ENCODE measurements at regions not wholly inside any gene's neighbourhood (a gene's known extent, or its start where the extent isn't known, plus 50 kb on each side); places are given as distances from the start of the nearest gene placed in this dataset.

DNA sequence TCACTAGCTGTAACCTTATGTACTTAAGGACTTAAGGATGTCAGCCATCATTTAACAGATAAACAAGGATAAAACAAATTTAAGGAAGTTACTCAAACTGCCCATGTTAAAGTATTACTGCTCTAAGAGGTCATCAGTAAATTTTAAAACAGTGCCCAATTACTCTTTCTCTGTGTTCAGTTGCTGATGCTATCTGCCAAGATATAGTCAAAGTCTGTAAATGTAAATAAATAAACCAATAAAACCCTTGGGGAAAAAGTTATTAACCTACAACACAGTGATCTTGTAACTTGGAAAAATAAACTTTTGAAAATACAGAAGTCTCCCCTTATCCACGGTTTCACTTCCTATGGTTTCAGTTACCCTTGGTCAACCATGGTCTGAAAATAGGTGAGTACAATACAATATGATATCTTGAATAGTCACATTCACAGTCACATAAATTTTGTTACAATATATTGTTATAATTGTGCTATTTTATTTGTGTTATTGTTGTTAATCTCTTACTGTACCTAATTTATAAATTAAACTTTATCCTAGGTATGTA is 501.8 kb downstream of the LMO4 start:
- Histone ChIP-seq H3K36me3 (replicated peaks in 1 of 2; ENCODE audit: control insufficient read depth in 1 of 2, insufficient read depth in 2 of 2, low read length in 2 of 2) (no peaks in the 10 kb centered on the region), H3K79me2 (ENCODE audit: insufficient read depth, low read length) (no peaks in the 10 kb centered on the region), H2AFZ (ENCODE audit: insufficient read depth, low read depth, low read length, poor library complexity, severe bottlenecking) (no peak overlapping the region), H3K27ac (ENCODE audit: low read depth in 1 of 2, low read length in 2 of 2) (peak overlapping the region in 1 of 2 donors; percentile 60), H3K9ac (ENCODE audit: insufficient read depth, low read length, poor library complexity, severe bottlenecking) (no peak overlapping the region), H3K27me3 (ENCODE audit: control insufficient read depth in 2 of 2, insufficient read depth in 2 of 2, low read length in 2 of 2) (no peaks in the 10 kb centered on the region), H3K4me1 (ENCODE audit: control insufficient read depth in 1 of 2, insufficient read depth in 2 of 2, low read length in 2 of 2) (peaks cover 27 to 42% of the 10 kb centered on the region in 2 donors), H3K9me3 (replicated peaks in 1 of 2; ENCODE audit: control insufficient read depth in 1 of 2, insufficient read depth in 1 of 2, low read length in 2 of 2) (no peaks in the 10 kb centered on the region), H3K4me2 (replicated peaks; ENCODE audit: extremely low read depth, low read length, poor library complexity, severe bottlenecking) (peak overlapping the region; percentile 63), H3K4me3 (replicated peaks in 1 of 3; ENCODE audit: low read depth in 2 of 3, low read length in 3 of 3) (peak overlapping the region in 1 of 3 experiments; percentile 18), H4K20me1 (ENCODE audit: insufficient read depth, low read length) (no peaks in the 10 kb centered on the region)
- Mint-ChIP-seq H3K36me3 (peaks cover 5% of the 10 kb centered on the region in 2 donors), H3K27me3 (ENCODE audit: low read depth in 3 of 3) (peaks cover 0 to 2% (median 0%) of the 10 kb centered on the region in 3 donors), H3K4me3 (peak overlapping the region in 1 of 2 donors; percentile 68), H3K9me3 (peaks cover 3 to 9% (median 7%) of the 10 kb centered on the region in 7 donors), H3K4me1 (peaks cover 30% of the 10 kb centered on the region), H3K27ac (peak overlapping the region; percentile 25 to 80 (median 51))
- intact Hi-C loops (cut with micrococcal nuclease), result no loop called here
- WGBS (ENCODE audit: insufficient coverage), result no CpG with 5 or more reads among the region's 1 CpG
- DNase-seq, result peak; percentile 19 to 51 (median 29)
- no peak for TF ChIP-seq CTCF (IDR thresholded peaks at IDR 0.05)

- Mint-ChIP-seq H3K4me3 (no peak overlapping the region), H3K27me3 (ENCODE audit: low read depth in 3 of 3) (peaks cover 0 to 2% (median 0%) of the 10 kb centered on the region in 3 donors), H3K36me3 (no peaks in the 10 kb centered on the region), H3K27ac (peak overlapping the region in 1 of 7 donors; percentile 20), H3K9me3 (peaks cover 0 to 2% (median 0%) of the 10 kb centered on the region in 7 donors), H3K4me1 (peaks cover 21% of the 10 kb centered on the region)
- H3K4me1 ChIP-seq (ENCODE audit: control insufficient read depth in 1 of 2, insufficient read depth in 2 of 2, low read length in 2 of 2), result peaks cover 14 to 25% of the 10 kb centered on the region in 2 donors
- intact Hi-C loops (cut with micrococcal nuclease), result no loop called here
- no peak overlapping the region for H3K27ac ChIP-seq (ENCODE audit: low read depth in 1 of 2, low read length in 2 of 2)
- H2AFZ ChIP-seq (ENCODE audit: insufficient read depth, low read depth, low read length, poor library complexity, severe bottlenecking), result no peak overlapping the region
- no peak overlapping the region for H3K9ac ChIP-seq (ENCODE audit: insufficient read depth, low read length, poor library complexity, severe bottlenecking)
- no peaks in the 10 kb centered on the region for H3K79me2 ChIP-seq (ENCODE audit: insufficient read depth, low read length)
- no peaks in the 10 kb centered on the region for H4K20me1 ChIP-seq (ENCODE audit: insufficient read depth, low read length)
- no peaks in the 10 kb centered on the region for H3K9me3 ChIP-seq (replicated peaks in 1 of 2; ENCODE audit: control insufficient read depth in 1 of 2, insufficient read depth in 1 of 2, low read length in 2 of 2)
- H3K27me3 ChIP-seq (ENCODE audit: control insufficient read depth in 2 of 2, insufficient read depth in 2 of 2, low read length in 2 of 2), result no peaks in the 10 kb centered on the region
- H3K4me2 ChIP-seq (replicated peaks; ENCODE audit: extremely low read depth, low read length, poor library complexity, severe bottlenecking), result no peak overlapping the region
- TF ChIP-seq CTCF (IDR thresholded peaks at IDR 0.05), result no peak
- DNase-seq, result peak in 2 of 3 donors; percentile 12 to 13
- H3K36me3 ChIP-seq (replicated peaks in 1 of 2; ENCODE audit: control insufficient read depth in 1 of 2, insufficient read depth in 2 of 2, low read length in 2 of 2), result no peaks in the 10 kb centered on the region
- no peak overlapping the region for H3K4me3 ChIP-seq (replicated peaks in 1 of 3; ENCODE audit: low read depth in 2 of 3, low read length in 3 of 3)
- WGBS (ENCODE audit: insufficient coverage), result 81% methylated on average over 3 of the region's 5 CpGs
Observed at GRCh38 chr1:87833166-87833565, 504.5 kb downstream of the LMO4 start.

Measured in CD14-positive monocyte (primary cell).